Fibroblast of mammary gland (primary cell): ENCODE measurements at regions not wholly inside any gene's neighbourhood (a gene's known extent, or its start where the extent isn't known, plus 50 kb on each side); places are given as distances from the start of the nearest gene placed in this dataset.

ENCODE experiments used
- DNase-seq: peaks from one replicate; pipeline ENCODE4 v3.0.0-alpha.2; 2010; ENCODE audit warnings: low read depth
- H3K4me3 ChIP-seq: 2 replicates; pipeline ENCODE4 v1.5.1; 2011; ENCODE audit warnings: low read depth, mild to moderate bottlenecking, low read length, moderate library complexity; ENCODE audit not compliant: control insufficient read depth
- CTCF ChIP-seq: conservative IDR thresholded peaks from 2 replicates; pipeline ENCODE4 v1.5.1; 2011; ENCODE audit warnings: low read depth, low read length, inconsistent platforms; ENCODE audit not compliant: control insufficient read depth, insufficient read depth

- no peak overlapping the region for H3K4me3 ChIP-seq
- DNase-seq: no peak
- no peak for TF ChIP-seq CTCF
These were observed 317.4 kb downstream of the SAMD5 start for GRCh38 chr6:147825848-147826247.

GRCh38 chr6:147826698-147827097 lies 318.2 kb downstream of the SAMD5 start:
- DNase-seq: no peak
- TF ChIP-seq CTCF: no peak
- H3K4me3 ChIP-seq: no peak overlapping the region

GRCh38 chr6:147829418-147829817 lies 320.9 kb downstream of the SAMD5 start:
- TF ChIP-seq CTCF: no peak
- no peak for DNase-seq
- no peak overlapping the region for H3K4me3 ChIP-seq

GRCh38 chr6:147829835-147830234 lies 321.3 kb downstream of the SAMD5 start:
- TF ChIP-seq CTCF: no peak
- no peak for DNase-seq
- H3K4me3 ChIP-seq: no peak overlapping the region

GRCh38 chr6:147831356-147831755 lies 322.9 kb downstream of the SAMD5 start:
- no peak for TF ChIP-seq CTCF
- DNase-seq: no peak
- no peak overlapping the region for H3K4me3 ChIP-seq

GRCh38 chr6:147833607-147834006 lies 325.1 kb downstream of the SAMD5 start:
- no peak overlapping the region for H3K4me3 ChIP-seq
- TF ChIP-seq CTCF: no peak
- no peak for DNase-seq

GRCh38 chr6:147834084-147834776 lies 325.7 kb downstream of the SAMD5 start:
- no peak for TF ChIP-seq CTCF
- no peak overlapping the region for H3K4me3 ChIP-seq
- no peak for DNase-seq
